ENCODE measurements at regions not wholly inside any gene's neighbourhood (a gene's known extent, or its start where the extent isn't known, plus 50 kb on each side); places are given as distances from the start of the nearest gene placed in this dataset.

DNA sequence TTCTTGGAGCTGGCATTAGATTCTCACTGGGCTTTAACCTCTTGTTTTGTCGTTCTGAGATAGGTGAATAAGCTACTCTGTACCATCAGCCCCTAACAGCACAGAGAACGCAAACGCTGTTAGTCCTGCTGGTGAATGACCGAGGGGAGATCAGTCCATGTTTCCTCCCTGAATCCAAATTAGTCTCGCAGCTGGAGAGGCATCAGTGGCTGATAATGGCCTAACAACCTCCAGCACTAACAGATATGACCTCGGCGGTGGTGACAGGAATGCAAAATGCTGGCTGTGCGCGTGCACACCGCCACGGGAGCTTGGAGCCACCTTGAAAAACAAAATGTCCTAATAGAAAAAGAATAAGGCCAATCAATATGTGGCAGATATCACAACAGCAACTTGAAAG is 77.6 kb upstream of the IRX1 start:
- TF ChIP-seq, protein P1, sequence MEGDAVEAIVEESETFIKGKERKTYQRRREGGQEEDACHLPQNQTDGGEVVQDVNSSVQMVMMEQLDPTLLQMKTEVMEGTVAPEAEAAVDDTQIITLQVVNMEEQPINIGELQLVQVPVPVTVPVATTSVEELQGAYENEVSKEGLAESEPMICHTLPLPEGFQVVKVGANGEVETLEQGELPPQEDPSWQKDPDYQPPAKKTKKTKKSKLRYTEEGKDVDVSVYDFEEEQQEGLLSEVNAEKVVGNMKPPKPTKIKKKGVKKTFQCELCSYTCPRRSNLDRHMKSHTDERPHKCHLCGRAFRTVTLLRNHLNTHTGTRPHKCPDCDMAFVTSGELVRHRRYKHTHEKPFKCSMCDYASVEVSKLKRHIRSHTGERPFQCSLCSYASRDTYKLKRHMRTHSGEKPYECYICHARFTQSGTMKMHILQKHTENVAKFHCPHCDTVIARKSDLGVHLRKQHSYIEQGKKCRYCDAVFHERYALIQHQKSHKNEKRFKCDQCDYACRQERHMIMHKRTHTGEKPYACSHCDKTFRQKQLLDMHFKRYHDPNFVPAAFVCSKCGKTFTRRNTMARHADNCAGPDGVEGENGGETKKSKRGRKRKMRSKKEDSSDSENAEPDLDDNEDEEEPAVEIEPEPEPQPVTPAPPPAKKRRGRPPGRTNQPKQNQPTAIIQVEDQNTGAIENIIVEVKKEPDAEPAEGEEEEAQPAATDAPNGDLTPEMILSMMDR (conservative IDR thresholded peaks at IDR 0.05 in 1 of 2, IDR thresholded peaks at IDR 0.05 in 1 of 2; ENCODE audit: low read depth in 1 of 2, low read length in 2 of 2), result no peak
- no peak for TF ChIP-seq EZH2 (IDR thresholded peaks at IDR 0.05; ENCODE audit: low read length, missing control alignments)
